ENCODE measurements at regions not wholly inside any gene's neighbourhood (a gene's known extent, or its start where the extent isn't known, plus 50 kb on each side); places are given as distances from the start of the nearest gene placed in this dataset.

DNA sequence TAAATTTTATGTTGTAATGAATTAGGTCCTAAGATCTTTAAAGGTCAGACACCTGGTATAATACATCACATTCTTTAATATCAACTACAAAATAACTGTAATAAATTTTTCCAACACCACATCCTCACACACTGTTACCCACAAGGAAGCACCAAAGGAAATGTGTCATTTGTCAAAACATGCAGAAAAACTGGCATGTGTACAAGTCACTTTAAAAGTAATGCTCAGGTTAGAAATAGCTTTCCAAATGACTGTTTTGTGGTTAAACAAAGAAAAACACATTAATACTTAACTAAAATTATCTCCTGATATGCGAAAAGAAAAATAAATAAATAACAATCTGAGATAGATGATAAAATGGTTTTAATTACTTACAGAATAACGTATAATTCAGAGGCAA lies 74.7 kb downstream of the MZT1 start:
- H3K27me3 Mint-ChIP-seq: peaks cover 48% of the 10 kb centered on the region
- Histone ChIP-seq H3K9me3 (ENCODE audit: control insufficient read depth in 1 of 2, insufficient read depth in 1 of 2, low read length in 2 of 2) (no peaks in the 10 kb centered on the region), H3K36me3 (ENCODE audit: insufficient read depth, low read length) (no peaks in the 10 kb centered on the region), H3K27ac (ENCODE audit: low read depth in 1 of 2, low read length in 2 of 2) (no peak overlapping the region), H3K4me3 (ENCODE audit: low read length) (no peak overlapping the region), H3K4me1 (ENCODE audit: insufficient read depth, low read length) (no peaks in the 10 kb centered on the region), H3K27me3 (ENCODE audit: control insufficient read depth in 1 of 2, insufficient read depth in 2 of 2, low read length in 2 of 2) (peaks cover 0 to 5% of the 10 kb centered on the region in 2 experiments)
- no peak for DNase-seq
- no peak for ATAC-seq (ENCODE audit: poor library complexity)
- ChIA-PET CTCF (interaction anchor here (0.9 kb wide), 1 partner anchor 43 kb away, joined by 3 read pairs; no protein-coding TSS in a partner anchor), POLR2A (no interaction called here)
- no peaks in the 10 kb centered on the region for H3K9me3 Mint-ChIP-seq
- H3K4me3 Mint-ChIP-seq: no peak overlapping the region
- H3K4me1 Mint-ChIP-seq (ENCODE audit: low read depth): no peaks in the 10 kb centered on the region
- H3K36me3 Mint-ChIP-seq (ENCODE audit: low read depth): no peaks in the 10 kb centered on the region
- no peak overlapping the region for H3K27ac Mint-ChIP-seq
- TF ChIP-seq, protein P1, sequence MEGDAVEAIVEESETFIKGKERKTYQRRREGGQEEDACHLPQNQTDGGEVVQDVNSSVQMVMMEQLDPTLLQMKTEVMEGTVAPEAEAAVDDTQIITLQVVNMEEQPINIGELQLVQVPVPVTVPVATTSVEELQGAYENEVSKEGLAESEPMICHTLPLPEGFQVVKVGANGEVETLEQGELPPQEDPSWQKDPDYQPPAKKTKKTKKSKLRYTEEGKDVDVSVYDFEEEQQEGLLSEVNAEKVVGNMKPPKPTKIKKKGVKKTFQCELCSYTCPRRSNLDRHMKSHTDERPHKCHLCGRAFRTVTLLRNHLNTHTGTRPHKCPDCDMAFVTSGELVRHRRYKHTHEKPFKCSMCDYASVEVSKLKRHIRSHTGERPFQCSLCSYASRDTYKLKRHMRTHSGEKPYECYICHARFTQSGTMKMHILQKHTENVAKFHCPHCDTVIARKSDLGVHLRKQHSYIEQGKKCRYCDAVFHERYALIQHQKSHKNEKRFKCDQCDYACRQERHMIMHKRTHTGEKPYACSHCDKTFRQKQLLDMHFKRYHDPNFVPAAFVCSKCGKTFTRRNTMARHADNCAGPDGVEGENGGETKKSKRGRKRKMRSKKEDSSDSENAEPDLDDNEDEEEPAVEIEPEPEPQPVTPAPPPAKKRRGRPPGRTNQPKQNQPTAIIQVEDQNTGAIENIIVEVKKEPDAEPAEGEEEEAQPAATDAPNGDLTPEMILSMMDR (IDR thresholded peaks at IDR 0.05): no peak
- intact Hi-C loops (cut with DNase I, micrococcal nuclease): no loop called here

DNA sequence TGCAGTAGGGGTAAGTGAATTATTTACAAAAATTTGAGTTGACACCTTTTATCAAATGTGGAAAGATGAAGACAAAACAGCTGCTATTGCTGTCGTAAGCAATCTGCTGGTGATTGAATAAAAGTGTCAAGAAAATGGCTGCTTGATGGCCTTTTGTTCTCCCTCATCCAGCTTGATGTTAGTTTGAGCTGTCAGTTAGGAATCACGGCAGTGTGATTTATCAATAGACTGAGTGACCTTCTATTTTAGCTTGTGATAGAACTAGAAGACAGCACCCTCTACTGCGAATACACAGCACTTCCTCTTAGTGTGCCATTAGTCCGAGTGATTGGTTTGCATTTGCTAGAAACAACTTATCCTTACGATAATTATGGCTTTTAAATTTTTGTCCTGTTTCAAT lies 76.3 kb downstream of the MZT1 start:
- peaks cover 52% of the 10 kb centered on the region for H3K27me3 Mint-ChIP-seq
- no peaks in the 10 kb centered on the region for H3K36me3 Mint-ChIP-seq (ENCODE audit: low read depth)
- Histone ChIP-seq H3K27ac (ENCODE audit: low read depth in 1 of 2, low read length in 2 of 2) (no peak overlapping the region), H3K9me3 (ENCODE audit: control insufficient read depth in 1 of 2, insufficient read depth in 1 of 2, low read length in 2 of 2) (no peaks in the 10 kb centered on the region), H3K4me1 (ENCODE audit: insufficient read depth, low read length) (no peaks in the 10 kb centered on the region), H3K36me3 (ENCODE audit: insufficient read depth, low read length) (no peaks in the 10 kb centered on the region), H3K4me3 (ENCODE audit: low read length) (no peak overlapping the region), H3K27me3 (ENCODE audit: control insufficient read depth in 1 of 2, insufficient read depth in 2 of 2, low read length in 2 of 2) (peaks cover 0 to 5% of the 10 kb centered on the region in 2 experiments)
- CTCF ChIA-PET: no interaction called here
- no peak overlapping the region for H3K4me3 Mint-ChIP-seq
- POLR2A ChIA-PET: no interaction called here
- no peak overlapping the region for H3K27ac Mint-ChIP-seq
- DNase-seq: no peak
- intact Hi-C loops (cut with DNase I, micrococcal nuclease): no loop called here
- TF ChIP-seq, protein P1 (IDR thresholded peaks at IDR 0.05): no peak
- H3K9me3 Mint-ChIP-seq: no peaks in the 10 kb centered on the region
- ATAC-seq (ENCODE audit: poor library complexity): no peak
- no peaks in the 10 kb centered on the region for H3K4me1 Mint-ChIP-seq (ENCODE audit: low read depth)

DNA sequence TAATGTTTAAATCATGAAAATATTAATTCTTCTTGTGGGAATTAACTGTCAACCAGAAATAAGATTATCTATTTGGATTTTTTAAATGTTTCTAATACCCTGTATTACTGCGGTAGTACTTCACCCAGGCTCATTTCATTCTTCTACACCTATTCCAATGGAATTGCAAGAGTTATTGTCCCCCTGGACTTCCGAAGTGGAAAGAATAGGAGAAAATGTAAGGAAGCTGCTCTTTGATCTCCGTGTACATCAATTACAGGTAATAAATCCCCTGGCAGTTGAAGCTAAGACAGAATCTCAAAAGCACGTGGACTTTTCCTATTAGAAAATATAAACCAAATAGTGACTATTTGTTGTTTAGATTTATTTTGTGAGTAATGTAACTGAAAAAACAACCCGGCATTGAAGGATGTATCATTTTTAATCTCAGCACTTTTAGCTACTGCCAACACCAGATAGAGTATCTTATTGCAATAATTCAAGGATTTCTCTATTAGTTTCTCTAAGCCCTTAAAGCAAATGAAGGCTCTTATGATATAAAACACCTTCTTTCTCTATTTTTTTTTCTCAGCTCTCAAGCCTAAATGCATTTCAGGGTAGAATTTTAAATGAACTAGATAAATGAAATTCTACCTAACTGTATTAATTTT lies 77.3 kb downstream of the MZT1 start:
- TF ChIP-seq, protein P1 (IDR thresholded peaks at IDR 0.05): no peak
- Mint-ChIP-seq H3K4me1 (ENCODE audit: low read depth) (no peaks in the 10 kb centered on the region), H3K36me3 (ENCODE audit: low read depth) (no peaks in the 10 kb centered on the region), H3K9me3 (no peaks in the 10 kb centered on the region), H3K4me3 (no peak overlapping the region), H3K27ac (no peak overlapping the region), H3K27me3 (peaks cover 45% of the 10 kb centered on the region)
- Histone ChIP-seq H3K27me3 (ENCODE audit: control insufficient read depth in 1 of 2, insufficient read depth in 2 of 2, low read length in 2 of 2) (peaks cover 0 to 5% of the 10 kb centered on the region in 2 experiments), H3K4me1 (ENCODE audit: insufficient read depth, low read length) (no peaks in the 10 kb centered on the region), H3K27ac (ENCODE audit: low read depth in 1 of 2, low read length in 2 of 2) (no peak overlapping the region), H3K4me3 (ENCODE audit: low read length) (no peak overlapping the region), H3K9me3 (ENCODE audit: control insufficient read depth in 1 of 2, insufficient read depth in 1 of 2, low read length in 2 of 2) (no peaks in the 10 kb centered on the region), H3K36me3 (ENCODE audit: insufficient read depth, low read length) (no peaks in the 10 kb centered on the region)
- ChIA-PET CTCF (no interaction called here), POLR2A (no interaction called here)
- DNase-seq (no peak), ATAC-seq (ENCODE audit: poor library complexity) (no peak)
- intact Hi-C loops (cut with DNase I, micrococcal nuclease): no loop called here
